ENCODE measurements at regions not wholly inside any gene's neighbourhood (a gene's known extent, or its start where the extent isn't known, plus 50 kb on each side); places are given as distances from the start of the nearest gene placed in this dataset.
"Not testable (repeated sequence)": the region's sequence is repeated elsewhere in the genome, so short reads cannot be mapped to it uniquely, and the experiment has no call there.

DNA sequence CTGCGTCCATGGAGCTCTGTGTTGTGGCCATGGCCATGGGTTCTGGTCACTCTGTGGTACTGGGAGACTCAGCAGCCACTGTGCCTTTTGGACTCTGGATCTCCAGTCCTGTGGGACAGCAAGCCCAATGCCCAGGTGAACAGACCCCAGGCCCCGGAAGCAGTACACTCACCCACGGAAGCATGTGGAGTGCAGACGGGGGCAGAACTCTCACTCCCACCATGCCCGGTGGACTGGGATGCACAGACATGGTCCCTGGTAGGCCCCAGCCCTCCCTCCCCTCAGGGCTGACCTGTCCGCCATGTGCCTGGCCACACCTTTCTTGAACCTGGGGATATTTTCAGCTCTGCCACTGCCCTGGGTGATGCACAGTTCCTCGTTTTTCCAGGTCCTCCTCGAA, 163.3 kb downstream of the URI1 start:
- no peak for DNase-seq

DNA sequence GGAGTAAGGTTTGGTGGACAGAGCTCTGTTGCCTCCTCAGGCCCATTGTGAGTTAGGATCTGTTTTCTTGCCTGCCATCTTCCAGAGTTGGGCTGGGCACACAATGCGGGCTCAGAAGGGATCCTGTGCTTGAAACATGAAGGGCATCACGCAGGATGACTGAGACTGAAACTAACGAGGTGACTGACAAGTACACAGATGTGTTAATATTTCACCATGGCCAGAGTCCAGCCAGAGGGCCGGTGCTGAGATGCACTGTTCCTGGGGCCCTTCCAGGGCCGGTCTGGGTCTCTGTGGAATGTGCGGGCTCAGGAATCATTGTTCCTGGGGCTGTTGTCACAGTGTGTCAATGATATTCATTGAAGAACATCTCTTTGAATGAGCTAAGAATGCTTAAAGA, 163.7 kb downstream of the URI1 start:
- no peak for DNase-seq

DNA sequence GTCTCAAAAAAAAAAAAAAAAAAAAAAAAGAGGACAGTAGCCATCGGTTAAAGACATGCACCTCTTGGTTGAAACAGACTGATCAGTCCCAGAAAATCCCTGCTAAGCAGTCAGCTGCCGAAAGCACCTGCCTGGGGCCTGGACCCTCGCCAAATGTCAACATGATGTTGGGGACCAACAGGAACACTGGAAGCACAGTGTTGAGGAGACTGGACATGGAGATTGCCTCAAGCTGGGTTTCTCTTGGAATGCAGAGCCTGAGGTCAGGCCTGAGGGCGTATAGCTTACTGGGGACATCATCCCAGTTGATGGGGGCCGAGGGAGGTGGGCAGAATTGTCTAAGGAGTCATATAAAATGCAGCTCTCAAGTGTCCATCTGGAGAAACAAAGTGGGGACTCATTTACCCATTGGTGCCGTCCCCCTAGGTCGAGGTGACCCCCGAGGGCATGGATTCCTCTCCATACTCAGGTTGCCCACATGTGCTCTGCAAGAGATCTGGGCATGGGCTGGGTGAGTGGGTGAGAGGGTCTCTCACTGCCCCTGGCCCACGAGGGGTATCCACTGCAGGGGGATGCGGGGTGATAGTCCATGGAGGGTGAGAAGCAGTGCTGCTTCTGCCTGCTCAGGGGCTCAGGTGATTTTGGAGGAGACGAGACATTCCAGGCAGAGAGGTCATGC, 164.5 kb downstream of the URI1 start:
- no peak for DNase-seq

DNA sequence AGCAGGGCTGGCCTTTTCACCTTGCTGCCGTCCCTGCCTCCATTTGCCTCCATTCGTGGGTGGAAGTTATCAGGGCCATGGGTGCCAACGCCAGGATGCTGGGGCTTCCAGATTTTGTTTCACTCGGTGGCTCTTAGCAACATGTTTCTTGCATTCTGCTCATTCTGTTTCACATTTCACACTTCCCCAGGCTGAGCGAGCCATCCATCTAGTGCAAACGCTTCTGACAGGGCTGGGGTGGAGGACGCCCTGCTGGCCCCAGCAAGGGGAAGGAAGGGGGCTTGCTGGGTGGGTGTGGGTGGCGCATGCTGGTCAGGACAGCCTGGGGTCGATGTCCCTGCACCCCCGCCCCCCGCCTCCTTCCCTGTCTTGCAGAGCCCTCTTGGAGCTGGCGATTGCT, 165.2 kb downstream of the URI1 start:
- no peak for DNase-seq

- no peak for DNase-seq
Observed at GRCh38 chr19:30109565-30109964, 167.5 kb downstream of the URI1 start.

DNA sequence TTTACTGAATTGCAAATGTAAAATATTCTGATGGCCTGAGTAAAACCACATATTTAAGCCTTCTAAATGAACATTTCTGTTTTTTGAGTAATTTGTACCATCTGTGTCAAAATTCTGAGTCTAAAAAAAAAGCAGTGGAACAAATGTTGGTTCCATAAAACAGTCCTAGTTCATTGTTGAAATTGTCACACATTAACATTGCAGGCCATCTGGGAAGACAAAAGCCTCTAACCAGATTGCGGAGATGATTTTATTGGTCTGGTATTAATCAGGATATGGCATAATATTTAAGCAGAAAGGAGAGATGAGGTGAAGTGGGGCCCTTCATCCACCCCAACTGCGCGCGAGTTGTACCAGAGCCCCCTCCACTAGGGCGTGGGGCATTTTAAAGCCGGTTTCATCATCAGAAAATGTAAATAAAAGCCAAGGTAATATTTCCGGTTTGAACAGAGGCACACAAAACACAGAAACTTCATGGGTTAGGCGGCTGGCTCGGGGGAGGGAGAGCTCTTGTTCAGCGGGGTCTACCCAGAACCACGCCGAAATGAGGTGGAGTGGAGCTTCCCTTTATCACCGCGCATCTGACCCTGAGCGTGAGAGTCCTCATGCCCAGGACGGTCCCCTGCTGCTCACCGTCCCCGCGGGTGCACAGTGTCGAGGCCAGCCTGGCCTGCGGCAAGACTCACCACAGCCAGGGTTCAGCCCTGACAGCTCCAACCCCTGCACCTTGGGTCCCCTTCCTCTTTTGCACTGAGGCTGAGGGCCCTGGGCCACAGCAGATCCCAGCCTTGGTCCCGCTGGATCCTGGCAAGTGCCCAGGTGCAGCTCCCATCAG, 169.2 kb downstream of the URI1 start:
- DNase-seq: no peak

- no peak for DNase-seq
Observed at GRCh38 chr19:30112171-30112570, 170.1 kb downstream of the URI1 start.

DNA sequence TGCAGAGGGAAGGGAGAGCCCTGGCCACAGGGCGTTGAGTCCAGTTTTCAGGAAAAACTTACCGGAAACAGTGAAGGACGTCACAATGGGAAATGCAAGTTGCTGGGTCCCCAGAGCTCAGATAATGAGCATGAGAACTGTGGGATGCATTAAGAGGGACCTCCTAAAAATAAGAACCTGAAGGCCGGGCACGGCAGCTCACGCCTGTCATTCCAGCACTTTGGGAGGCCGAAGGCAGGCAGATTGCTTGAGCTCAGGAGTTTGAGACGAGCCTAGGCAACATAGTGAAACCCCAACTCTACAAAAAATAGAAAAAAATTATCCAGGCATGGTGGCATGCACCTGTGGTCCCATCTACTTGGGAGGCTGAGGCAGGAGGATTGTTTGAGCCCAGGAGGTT, 170.6 kb downstream of the URI1 start:
- DNase-seq: no peak

DNA sequence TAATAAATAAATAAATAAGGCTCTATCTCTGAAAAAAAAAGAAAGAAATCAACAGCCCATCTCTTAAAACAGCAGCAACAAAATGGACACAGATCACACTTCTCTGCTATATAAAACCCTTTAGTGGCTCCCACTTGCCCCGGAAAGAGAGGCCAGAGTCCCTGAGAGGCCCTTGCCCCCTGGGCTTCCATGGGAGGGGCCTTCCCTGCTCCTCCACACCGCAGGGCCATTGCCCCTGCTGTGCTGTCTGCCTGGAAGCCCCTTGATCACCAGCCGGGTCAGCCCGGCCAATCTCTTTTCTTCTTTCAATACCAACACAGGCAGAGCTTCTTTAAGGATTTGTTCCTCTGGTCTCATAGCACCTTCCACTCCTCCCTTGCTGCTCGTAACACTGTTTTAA, 171.1 kb downstream of the URI1 start:
- no peak for DNase-seq

- not testable (repeated sequence) for DNase-seq
Observed at GRCh38 chr19:30114095-30114494, 172.1 kb downstream of the URI1 start.

DNA sequence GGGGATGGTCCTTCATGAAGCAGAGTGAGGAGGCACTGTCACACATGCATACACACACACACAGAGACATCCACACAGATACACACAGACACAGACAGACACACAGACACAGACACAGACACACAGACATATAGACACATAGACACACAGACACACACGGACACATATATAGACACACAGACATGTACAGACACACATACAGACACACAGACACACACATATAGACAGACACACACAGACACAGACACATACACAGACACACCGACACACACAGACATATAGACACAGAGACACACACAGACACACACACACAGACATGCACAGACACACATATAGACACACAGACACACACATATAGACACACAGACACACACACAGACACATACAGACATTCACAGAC, 173.9 kb downstream of the URI1 start:
- DNase-seq: no peak

- no peak for DNase-seq
Observed at GRCh38 chr19:30116530-30116929, 174.5 kb downstream of the URI1 start.

DNA sequence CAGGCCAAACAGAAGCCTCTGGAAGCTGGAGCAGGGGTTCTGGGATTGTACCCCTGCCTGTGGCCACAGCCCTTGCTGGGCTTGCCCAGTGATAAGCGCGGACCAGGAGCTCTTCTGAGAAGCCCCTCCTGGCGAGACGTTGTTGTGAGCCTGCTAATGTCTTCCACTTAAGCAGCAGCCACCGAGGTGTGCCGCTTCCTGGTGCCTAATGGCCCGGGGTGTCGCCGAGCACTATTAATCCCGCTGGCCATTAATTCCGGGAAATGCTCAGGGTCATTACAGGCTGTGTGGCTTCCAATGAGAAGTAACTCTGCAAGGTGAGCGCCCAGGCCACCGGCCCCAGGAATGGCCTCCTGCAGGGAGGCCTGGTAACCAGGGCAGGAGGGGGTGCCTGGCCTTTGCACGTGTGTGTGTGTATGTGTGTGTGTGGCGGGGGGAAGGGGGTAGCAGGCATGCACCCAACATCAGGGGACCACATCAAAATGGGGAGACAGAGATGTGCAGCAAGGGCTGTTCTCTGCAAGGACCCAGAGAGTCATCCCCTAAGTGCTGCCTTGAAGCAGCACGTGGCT, 175.0 kb downstream of the URI1 start:
- no peak for DNase-seq

DNA sequence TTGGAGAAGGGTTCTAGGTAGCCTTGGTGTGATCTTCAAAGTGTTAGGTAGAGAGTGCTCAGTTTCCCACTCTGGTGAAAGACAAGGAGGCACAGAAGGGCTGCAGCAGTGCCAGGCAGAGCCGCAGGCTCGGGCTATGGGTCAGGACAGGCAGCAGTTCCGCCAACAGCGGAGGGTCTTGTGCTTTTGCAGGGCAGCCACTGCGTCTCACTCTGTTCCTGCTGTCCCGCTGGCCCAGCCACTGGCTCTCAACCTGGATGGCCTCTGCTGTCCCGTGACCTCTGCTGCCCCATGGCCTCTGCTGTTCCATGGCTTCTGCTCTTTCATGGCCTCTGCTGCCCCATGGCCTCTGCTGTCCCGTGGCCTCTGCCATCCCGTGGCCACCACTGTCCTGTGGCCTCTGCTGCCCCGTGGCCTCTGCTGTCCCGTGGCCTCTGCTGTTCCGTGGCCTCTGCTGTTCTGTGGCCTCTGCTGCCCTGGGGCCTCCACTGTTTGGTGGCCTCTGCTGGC, 175.7 kb downstream of the URI1 start:
- DNase-seq: no peak

GRCh38 chr19:30118221-30118620, 176.2 kb downstream of the URI1 start:
- DNase-seq: no peak

- DNase-seq: no peak
Observed at GRCh38 chr19:30118760-30119159, 176.7 kb downstream of the URI1 start.

- DNase-seq: no peak
Observed at GRCh38 chr19:30119180-30119908, 177.3 kb downstream of the URI1 start.

GRCh38 chr19:30120860-30121484, 178.9 kb downstream of the URI1 start:
- no peak for DNase-seq

- no peak for DNase-seq
Observed at GRCh38 chr19:30122431-30122830, 180.4 kb downstream of the URI1 start.

- no peak for DNase-seq
Observed at GRCh38 chr19:30123119-30123518, 181.1 kb downstream of the URI1 start.

DNA sequence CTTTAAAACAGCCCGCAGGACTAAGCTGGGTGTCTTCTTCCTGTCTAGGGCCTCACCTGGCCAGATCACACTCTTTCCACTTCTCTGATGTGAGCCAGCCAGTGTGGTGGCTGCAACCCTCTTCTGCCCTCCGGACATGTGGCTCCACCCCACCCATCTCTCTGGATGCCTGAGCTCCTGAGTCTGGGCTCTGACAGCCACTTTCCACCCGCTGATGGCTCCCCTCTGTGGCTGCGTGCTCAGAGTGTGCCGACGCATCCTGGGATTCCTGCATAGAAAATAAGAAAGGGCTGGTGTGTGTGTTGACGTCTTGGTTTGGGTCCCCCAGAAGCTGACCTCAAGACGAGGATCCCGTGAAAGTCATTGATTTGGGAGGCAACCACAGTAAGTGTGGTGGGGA, 181.6 kb downstream of the URI1 start:
- no peak for DNase-seq

DNA sequence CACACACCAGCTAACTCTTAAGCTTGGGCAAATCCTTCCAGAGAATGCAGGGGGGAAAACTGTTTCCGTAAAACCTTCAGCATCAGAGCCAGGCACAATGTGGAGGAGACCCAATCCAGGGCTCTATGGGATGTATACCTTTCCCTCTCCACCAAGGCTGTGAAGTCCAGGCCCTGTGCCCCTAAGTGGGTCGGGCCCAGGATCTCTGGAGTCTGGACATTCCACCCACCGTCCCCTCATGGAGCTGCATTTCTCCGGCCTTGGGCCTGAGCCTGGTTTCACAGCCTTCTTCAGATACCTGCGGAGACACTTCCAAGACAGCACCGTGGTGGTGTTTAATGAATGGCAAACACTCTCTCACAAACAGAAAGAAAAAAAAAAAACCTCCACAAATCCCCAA, 186.2 kb downstream of the URI1 start:
- no peak for DNase-seq

Measured in dermis blood vessel endothelial cell (primary cell).